ENCODE measurements at regions not wholly inside any gene's neighbourhood (a gene's known extent, or its start where the extent isn't known, plus 50 kb on each side); places are given as distances from the start of the nearest gene placed in this dataset.
A peak's percentile ranks its signal among the peaks of the same experiment; 100 is the strongest.

- DNase-seq, result no peak
These were observed 68.1 kb downstream of the TEKT4 start for GRCh38 chr2:94939349-94939748.

GRCh38 chr2:94947097-94948016, 76.1 kb downstream of the TEKT4 start:
- no peak for DNase-seq

GRCh38 chr2:94955702-94956101, 69.8 kb upstream of the MAL start:
- no peak for DNase-seq

- peak; percentile 29 for DNase-seq
These were observed 68.6 kb upstream of the MAL start for GRCh38 chr2:94956797-94957391.

GRCh38 chr2:94958245-94958644, 67.3 kb upstream of the MAL start:
- no peak for DNase-seq

GRCh38 chr2:94960266-94960665, 65.2 kb upstream of the MAL start:
- no peak for DNase-seq

GRCh38 chr2:94960751-94961150, 64.8 kb upstream of the MAL start:
- no peak for DNase-seq

GRCh38 chr2:94964193-94964592, 61.3 kb upstream of the MAL start:
- no peak for DNase-seq

GRCh38 chr2:94966689-94967088, 58.8 kb upstream of the MAL start:
- no peak for DNase-seq

- no peak for DNase-seq
These were observed 55.2 kb upstream of the MAL start for GRCh38 chr2:94970353-94970752.

Data from activated gamma-delta T cell treated with Interleukin-2 at 50 U/mL for 16 hours (primary cell).